Mammary epithelial cell (primary cell): ENCODE measurements at regions not wholly inside any gene's neighbourhood (a gene's known extent, or its start where the extent isn't known, plus 50 kb on each side); places are given as distances from the start of the nearest gene placed in this dataset.

Experiments used
- EZH2 ChIP-seq: IDR thresholded peaks from 2 replicates; pipeline ENCODE4 v1.6.1; 2012; ENCODE audit warnings: low read length, inconsistent platforms, borderline replicate concordance
- TF ChIP-seq, protein P1 (sequence below), 2 donors: IDR thresholded peaks in 1 of 2; conservative IDR thresholded peaks in 1 of 2; 2 replicates each; pipeline ENCODE4 v1.5.1; 2011 to 2012; ENCODE audit warnings: inconsistent platforms in 2 of 2, low read length in 2 of 2, mild to moderate bottlenecking in 2 of 2, control low read depth in 1 of 2, low read depth in 1 of 2; ENCODE audit not compliant: insufficient read depth in 1 of 2; ENCODE audit errors: extremely low read depth in 1 of 2

DNA sequence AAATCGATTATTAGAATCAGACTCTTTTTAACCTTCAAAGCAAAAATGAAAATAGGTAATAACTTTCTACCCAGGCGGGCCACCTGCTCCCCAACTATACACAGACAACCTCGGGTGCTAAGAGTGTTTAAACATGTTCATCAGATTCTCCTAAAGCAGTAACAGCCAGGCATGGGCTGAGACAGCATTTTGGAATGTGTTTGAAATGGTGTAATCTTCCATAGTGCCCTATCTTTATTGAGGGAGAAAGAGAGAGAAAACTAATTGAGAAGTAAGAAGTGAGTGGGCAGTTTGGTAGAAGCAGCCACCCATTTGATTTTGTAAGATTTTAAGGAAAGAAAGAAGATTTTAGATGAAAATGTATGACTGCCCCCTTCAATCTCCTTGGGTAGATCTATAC is 196.1 kb upstream of the CTAGE1 start:
- TF ChIP-seq, protein P1, sequence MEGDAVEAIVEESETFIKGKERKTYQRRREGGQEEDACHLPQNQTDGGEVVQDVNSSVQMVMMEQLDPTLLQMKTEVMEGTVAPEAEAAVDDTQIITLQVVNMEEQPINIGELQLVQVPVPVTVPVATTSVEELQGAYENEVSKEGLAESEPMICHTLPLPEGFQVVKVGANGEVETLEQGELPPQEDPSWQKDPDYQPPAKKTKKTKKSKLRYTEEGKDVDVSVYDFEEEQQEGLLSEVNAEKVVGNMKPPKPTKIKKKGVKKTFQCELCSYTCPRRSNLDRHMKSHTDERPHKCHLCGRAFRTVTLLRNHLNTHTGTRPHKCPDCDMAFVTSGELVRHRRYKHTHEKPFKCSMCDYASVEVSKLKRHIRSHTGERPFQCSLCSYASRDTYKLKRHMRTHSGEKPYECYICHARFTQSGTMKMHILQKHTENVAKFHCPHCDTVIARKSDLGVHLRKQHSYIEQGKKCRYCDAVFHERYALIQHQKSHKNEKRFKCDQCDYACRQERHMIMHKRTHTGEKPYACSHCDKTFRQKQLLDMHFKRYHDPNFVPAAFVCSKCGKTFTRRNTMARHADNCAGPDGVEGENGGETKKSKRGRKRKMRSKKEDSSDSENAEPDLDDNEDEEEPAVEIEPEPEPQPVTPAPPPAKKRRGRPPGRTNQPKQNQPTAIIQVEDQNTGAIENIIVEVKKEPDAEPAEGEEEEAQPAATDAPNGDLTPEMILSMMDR (conservative IDR thresholded peaks at IDR 0.05 in 1 of 2, IDR thresholded peaks at IDR 0.05 in 1 of 2; ENCODE audit: extremely low read depth in 1 of 2, insufficient read depth in 1 of 2, low read depth in 1 of 2, low read length in 2 of 2), result no peak
- TF ChIP-seq EZH2, result no peak
